ENCODE measurements at regions not wholly inside any gene's neighbourhood (a gene's known extent, or its start where the extent isn't known, plus 50 kb on each side); places are given as distances from the start of the nearest gene placed in this dataset.

DNA sequence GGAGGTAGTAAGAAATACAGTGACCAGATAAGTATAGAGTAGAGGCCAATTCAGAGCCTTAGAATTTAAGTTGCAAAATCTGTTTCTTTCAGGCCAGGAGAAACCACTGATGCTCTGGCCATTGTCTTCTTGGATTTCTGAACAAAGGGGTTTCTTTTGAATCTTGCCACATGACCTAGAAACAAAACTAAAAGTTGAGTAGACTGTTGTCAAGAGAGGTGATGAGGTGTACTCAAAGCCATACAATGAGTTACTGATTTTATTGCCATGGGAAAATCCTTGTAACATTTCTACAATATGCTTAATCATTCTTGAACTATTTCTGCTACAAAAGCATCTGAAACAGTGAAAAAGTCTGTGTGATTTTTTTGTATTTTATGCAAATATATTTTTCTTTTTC lies 881.3 kb downstream of the CDH11 start:
- Mint-ChIP-seq H3K4me3 (no peak overlapping the region), H3K36me3 (ENCODE audit: low read depth) (no peaks in the 10 kb centered on the region), H3K4me1 (ENCODE audit: low read depth) (no peaks in the 10 kb centered on the region), H3K9me3 (peaks cover 15% of the 10 kb centered on the region), H3K27me3 (no peaks in the 10 kb centered on the region), H3K27ac (no peak overlapping the region)
- TF ChIP-seq, protein P1, sequence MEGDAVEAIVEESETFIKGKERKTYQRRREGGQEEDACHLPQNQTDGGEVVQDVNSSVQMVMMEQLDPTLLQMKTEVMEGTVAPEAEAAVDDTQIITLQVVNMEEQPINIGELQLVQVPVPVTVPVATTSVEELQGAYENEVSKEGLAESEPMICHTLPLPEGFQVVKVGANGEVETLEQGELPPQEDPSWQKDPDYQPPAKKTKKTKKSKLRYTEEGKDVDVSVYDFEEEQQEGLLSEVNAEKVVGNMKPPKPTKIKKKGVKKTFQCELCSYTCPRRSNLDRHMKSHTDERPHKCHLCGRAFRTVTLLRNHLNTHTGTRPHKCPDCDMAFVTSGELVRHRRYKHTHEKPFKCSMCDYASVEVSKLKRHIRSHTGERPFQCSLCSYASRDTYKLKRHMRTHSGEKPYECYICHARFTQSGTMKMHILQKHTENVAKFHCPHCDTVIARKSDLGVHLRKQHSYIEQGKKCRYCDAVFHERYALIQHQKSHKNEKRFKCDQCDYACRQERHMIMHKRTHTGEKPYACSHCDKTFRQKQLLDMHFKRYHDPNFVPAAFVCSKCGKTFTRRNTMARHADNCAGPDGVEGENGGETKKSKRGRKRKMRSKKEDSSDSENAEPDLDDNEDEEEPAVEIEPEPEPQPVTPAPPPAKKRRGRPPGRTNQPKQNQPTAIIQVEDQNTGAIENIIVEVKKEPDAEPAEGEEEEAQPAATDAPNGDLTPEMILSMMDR (IDR thresholded peaks at IDR 0.05) = no peak
- intact Hi-C loops (cut with DNase I, micrococcal nuclease) = no loop called here
- H3K27ac ChIP-seq (ENCODE audit: low read depth in 1 of 2, low read length in 2 of 2) = no peak overlapping the region
- H3K4me1 ChIP-seq (ENCODE audit: insufficient read depth, low read length) = no peaks in the 10 kb centered on the region
- DNase-seq (no peak), ATAC-seq (ENCODE audit: poor library complexity) (no peak)
- no peaks in the 10 kb centered on the region for H3K36me3 ChIP-seq (ENCODE audit: insufficient read depth, low read length)
- ChIA-PET POLR2A (no interaction called here), CTCF (no interaction called here)
- no peak overlapping the region for H3K4me3 ChIP-seq (ENCODE audit: low read length)
- no peaks in the 10 kb centered on the region for H3K27me3 ChIP-seq (ENCODE audit: control insufficient read depth in 1 of 2, insufficient read depth in 2 of 2, low read length in 2 of 2)
- peaks cover 0 to 14% of the 10 kb centered on the region in 2 experiments for H3K9me3 ChIP-seq (ENCODE audit: control insufficient read depth in 1 of 2, insufficient read depth in 1 of 2, low read length in 2 of 2)

DNA sequence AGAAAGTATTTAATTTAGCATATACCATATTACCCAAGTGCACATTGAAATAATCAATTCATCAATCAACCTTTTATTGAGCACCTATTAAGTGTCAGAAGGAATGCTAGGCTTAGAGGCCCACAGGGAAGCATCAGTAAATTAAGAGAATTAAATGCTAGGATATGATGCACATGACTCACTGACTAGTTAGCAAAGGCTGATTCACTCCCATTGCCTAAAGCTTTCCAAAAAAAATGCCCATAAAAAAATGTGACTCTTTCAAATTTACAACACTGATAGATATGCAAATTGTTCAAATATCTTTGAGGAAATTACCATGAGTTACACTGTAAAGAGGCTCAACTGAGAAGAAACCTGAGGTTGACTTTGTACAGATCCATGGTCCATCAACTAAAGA lies 883.3 kb downstream of the CDH11 start:
- H3K4me1 ChIP-seq (ENCODE audit: insufficient read depth, low read length) = no peaks in the 10 kb centered on the region
- H3K9me3 ChIP-seq (ENCODE audit: control insufficient read depth in 1 of 2, insufficient read depth in 1 of 2, low read length in 2 of 2) = peaks cover 0 to 18% of the 10 kb centered on the region in 2 experiments
- ChIA-PET CTCF (no interaction called here), POLR2A (no interaction called here)
- Mint-ChIP-seq H3K4me3 (no peak overlapping the region), H3K27ac (no peak overlapping the region), H3K4me1 (ENCODE audit: low read depth) (no peaks in the 10 kb centered on the region), H3K9me3 (peaks cover 12% of the 10 kb centered on the region), H3K27me3 (no peaks in the 10 kb centered on the region), H3K36me3 (ENCODE audit: low read depth) (no peaks in the 10 kb centered on the region)
- H3K4me3 ChIP-seq (ENCODE audit: low read length) = no peak overlapping the region
- TF ChIP-seq, protein P1 (IDR thresholded peaks at IDR 0.05) = no peak
- no peaks in the 10 kb centered on the region for H3K36me3 ChIP-seq (ENCODE audit: insufficient read depth, low read length)
- no peak for ATAC-seq (ENCODE audit: poor library complexity)
- H3K27ac ChIP-seq (ENCODE audit: low read depth in 1 of 2, low read length in 2 of 2) = no peak overlapping the region
- intact Hi-C loops (cut with DNase I, micrococcal nuclease) = no loop called here
- DNase-seq = no peak
- H3K27me3 ChIP-seq (ENCODE audit: control insufficient read depth in 1 of 2, insufficient read depth in 2 of 2, low read length in 2 of 2) = no peaks in the 10 kb centered on the region

DNA sequence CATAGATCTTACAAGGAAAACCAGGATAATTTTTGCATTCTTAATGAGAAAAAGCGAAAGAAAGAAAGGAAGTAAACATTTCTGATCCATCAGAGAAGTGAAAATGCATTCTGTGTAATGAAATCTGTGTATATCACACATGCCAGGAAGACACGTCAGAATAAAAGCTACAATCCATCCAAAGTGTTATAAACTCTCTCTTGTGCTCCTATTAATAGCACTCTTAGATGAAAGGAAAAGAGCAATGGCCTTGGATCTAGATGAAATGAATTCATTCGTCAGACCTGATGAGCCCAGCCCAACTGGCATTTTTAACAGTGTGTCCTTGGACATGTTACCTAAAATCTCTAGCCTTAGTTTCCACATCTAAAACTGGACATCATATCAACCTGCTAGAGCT lies 885.5 kb downstream of the CDH11 start:
- POLR2A ChIA-PET = no interaction called here
- H3K36me3 Mint-ChIP-seq (ENCODE audit: low read depth) = no peaks in the 10 kb centered on the region
- no peaks in the 10 kb centered on the region for H3K27me3 Mint-ChIP-seq

More for the DNA sequence above, 885.5 kb downstream of the CDH11 start:
- H3K27ac Mint-ChIP-seq = no peak overlapping the region
- ATAC-seq (ENCODE audit: poor library complexity) (no peak), DNase-seq (no peak)
- TF ChIP-seq, protein P1 (IDR thresholded peaks at IDR 0.05) = no peak
- Histone ChIP-seq H3K27ac (ENCODE audit: low read depth in 1 of 2, low read length in 2 of 2) (no peak overlapping the region), H3K4me1 (ENCODE audit: insufficient read depth, low read length) (no peaks in the 10 kb centered on the region), H3K27me3 (ENCODE audit: control insufficient read depth in 1 of 2, insufficient read depth in 2 of 2, low read length in 2 of 2) (no peaks in the 10 kb centered on the region), H3K36me3 (ENCODE audit: insufficient read depth, low read length) (no peaks in the 10 kb centered on the region), H3K4me3 (ENCODE audit: low read length) (no peak overlapping the region), H3K9me3 (ENCODE audit: control insufficient read depth in 1 of 2, insufficient read depth in 1 of 2, low read length in 2 of 2) (peaks cover 0 to 22% of the 10 kb centered on the region in 2 experiments)
- intact Hi-C loops (cut with DNase I, micrococcal nuclease) = no loop called here
- H3K9me3 Mint-ChIP-seq = peaks cover 14% of the 10 kb centered on the region
- CTCF ChIA-PET = no interaction called here
- H3K4me3 Mint-ChIP-seq = no peak overlapping the region
- no peaks in the 10 kb centered on the region for H3K4me1 Mint-ChIP-seq (ENCODE audit: low read depth)

All from CD4-positive, alpha-beta T cell (primary cell).